H9 (cell line): ENCODE measurements at regions not wholly inside any gene's neighbourhood (a gene's known extent, or its start where the extent isn't known, plus 50 kb on each side); places are given as distances from the start of the nearest gene placed in this dataset.

ENCODE experiments used
- DNase-seq: peaks from one replicate; pipeline ENCODE4 v3.0.0-alpha.2; 2017
- H2AFZ ChIP-seq: one replicate; pipeline ENCODE4 v1.6.1; 2013; ENCODE audit warnings: mild to moderate bottlenecking, low read length, control low read depth, moderate library complexity
- H2AK5ac ChIP-seq: 2 replicates; pipeline ENCODE4 v1.6.1; 2013; ENCODE audit warnings: low read length, control low read depth, mixed read lengths; ENCODE audit not compliant: insufficient read length
- H2BK120ac ChIP-seq: one replicate; pipeline ENCODE4 v1.6.1; 2013; ENCODE audit warnings: low read depth, mild to moderate bottlenecking, low read length, control low read depth, inconsistent platforms; ENCODE audit not compliant: poor library complexity, severe bottlenecking
- H2BK12ac ChIP-seq: 2 replicates; pipeline ENCODE4 v1.6.1; 2013; ENCODE audit warnings: low read length, control low read depth, mixed read lengths, low read depth; ENCODE audit not compliant: insufficient read length
- H2BK15ac ChIP-seq: 2 replicates; pipeline ENCODE4 v1.6.1; 2013; ENCODE audit warnings: low read depth, low read length, control low read depth
- H2BK20ac ChIP-seq: one replicate; pipeline ENCODE4 v1.6.1; 2013; ENCODE audit warnings: low read depth, mild to moderate bottlenecking, low read length, control low read depth, inconsistent platforms; ENCODE audit not compliant: poor library complexity, severe bottlenecking
- H2BK5ac ChIP-seq: 2 replicates; pipeline ENCODE4 v1.6.1; 2013; ENCODE audit warnings: low read length, control low read depth, mixed read lengths; ENCODE audit not compliant: insufficient read length
- H3K14ac ChIP-seq: 2 replicates; pipeline ENCODE4 v1.6.1; 2013; ENCODE audit warnings: low read length, control low read depth; ENCODE audit not compliant: insufficient read depth
- H3K18ac ChIP-seq: 2 replicates; pipeline ENCODE4 v1.6.1; 2013; ENCODE audit warnings: low read depth, mild to moderate bottlenecking, mixed read lengths, low read length, control low read depth; ENCODE audit not compliant: insufficient read length
- H3K23ac ChIP-seq: 2 replicates; pipeline ENCODE4 v1.6.1; 2013; ENCODE audit warnings: low read length, control low read depth, mixed read lengths, low read depth; ENCODE audit not compliant: insufficient read length
- H3K23me2 ChIP-seq: 2 replicates; pipeline ENCODE4 v1.6.1; 2013; ENCODE audit warnings: low read depth, mild to moderate bottlenecking, mixed read lengths, low read length, control low read depth; ENCODE audit not compliant: insufficient read length, poor library complexity, severe bottlenecking
- H3K27ac ChIP-seq: 2 replicates; pipeline ENCODE4 v1.5.1; 2013; ENCODE audit warnings: low read length, control low read depth, mixed read lengths, low read depth; ENCODE audit not compliant: insufficient read length
- H3K27me3 ChIP-seq: 2 replicates; pipeline ENCODE4 v1.6.1; 2013; ENCODE audit warnings: low read length, control low read depth, inconsistent platforms; ENCODE audit not compliant: insufficient read depth
- H3K4ac ChIP-seq: 2 replicates; pipeline ENCODE4 v1.6.1; 2013; ENCODE audit warnings: low read depth, mild to moderate bottlenecking, control low read depth, inconsistent platforms, low read length, moderate library complexity
- H3K4me1 ChIP-seq: 2 replicates; pipeline ENCODE4 v1.6.1; 2013; ENCODE audit warnings: low read length, control low read depth, inconsistent platforms; ENCODE audit not compliant: insufficient read depth
- H3K4me2 ChIP-seq: 2 replicates; pipeline ENCODE4 v1.6.1; 2013; ENCODE audit warnings: low read length, control low read depth, mixed read lengths; ENCODE audit not compliant: insufficient read length, insufficient read depth
- H3K56ac ChIP-seq: 2 replicates; pipeline ENCODE4 v1.6.1; 2013; ENCODE audit warnings: low read depth, mild to moderate bottlenecking, mixed read lengths, low read length, control low read depth; ENCODE audit not compliant: insufficient read length
- H3K79me1 ChIP-seq: 2 replicates; pipeline ENCODE4 v1.6.1; 2013; ENCODE audit warnings: low read depth, mild to moderate bottlenecking, moderate library complexity, low read length, control low read depth, inconsistent platforms; ENCODE audit not compliant: insufficient read depth, poor library complexity, severe bottlenecking
- H3K79me2 ChIP-seq: 2 replicates; pipeline ENCODE4 v1.6.1; 2013; ENCODE audit warnings: low read length, control low read depth, inconsistent platforms; ENCODE audit not compliant: insufficient read depth
- H3K9ac ChIP-seq: 2 replicates; pipeline ENCODE4 v1.6.1; 2013; ENCODE audit warnings: low read length, control low read depth, mixed read lengths; ENCODE audit not compliant: insufficient read length; ENCODE audit errors: extremely low read depth
- H3K9me3 ChIP-seq: one replicate; pipeline ENCODE4 v1.6.1; 2013; ENCODE audit warnings: low read depth, low read length, inconsistent platforms; ENCODE audit not compliant: control insufficient read depth
- H3T11ph ChIP-seq: one replicate; pipeline ENCODE4 v1.6.1; 2013; ENCODE audit warnings: mild to moderate bottlenecking, low read length, control low read depth, inconsistent platforms
- H4K20me1 ChIP-seq: one replicate; pipeline ENCODE4 v1.6.1; 2013; ENCODE audit not compliant: control insufficient read depth, insufficient read length, insufficient read depth
- H4K5ac ChIP-seq: 2 replicates; pipeline ENCODE4 v1.6.1; 2013; ENCODE audit warnings: low read depth, mild to moderate bottlenecking, mixed read lengths, low read length, control low read depth; ENCODE audit not compliant: insufficient read length
- H4K8ac ChIP-seq: replicated peaks from 2 replicates; pipeline ENCODE4 v1.6.1; 2013; ENCODE audit warnings: low read length, control low read depth, mixed read lengths, low read depth; ENCODE audit not compliant: insufficient read length
- H4K91ac ChIP-seq: 2 replicates; pipeline ENCODE4 v1.6.1; 2013; ENCODE audit warnings: low read depth, mild to moderate bottlenecking, moderate library complexity, mixed read lengths, low read length, control low read depth; ENCODE audit not compliant: insufficient read length
- H3K27ac Mint-ChIP-seq, 3 experiments: 2 replicates in 2 of 3; 3 replicates in 1 of 3; pipeline ENCODE4 v1.8.0; 2020 to 2021; ENCODE audit warnings: mixed read lengths in 3 of 3, mild to moderate bottlenecking in 1 of 3, moderate library complexity in 1 of 3
- H3K27me3 Mint-ChIP-seq: 2 replicates; pipeline ENCODE4 v1.8.0; 2021; ENCODE audit warnings: low read depth, mild to moderate bottlenecking, moderate library complexity, mixed read lengths
- H3K36me3 Mint-ChIP-seq, 3 experiments: 2 replicates in 2 of 3; 3 replicates in 1 of 3; pipeline ENCODE4 v1.8.0; 2020 to 2021; ENCODE audit warnings: low read depth in 3 of 3, mixed read lengths in 3 of 3; ENCODE audit not compliant: insufficient read depth in 1 of 3
- H3K4me1 Mint-ChIP-seq, 2 experiments: 2 replicates each; pipeline ENCODE4 v1.8.0; 2020; ENCODE audit warnings: mixed read lengths in 2 of 2
- H3K4me3 Mint-ChIP-seq, 2 experiments: 2 replicates in 1 of 2; 3 replicates in 1 of 2; pipeline ENCODE4 v1.8.0; 2020 to 2021; ENCODE audit warnings: mild to moderate bottlenecking in 2 of 2, mixed read lengths in 2 of 2, moderate library complexity in 1 of 2
- H3K9me3 Mint-ChIP-seq, 2 experiments: 2 replicates in 1 of 2; 3 replicates in 1 of 2; pipeline ENCODE4 v1.8.0; 2020; ENCODE audit warnings: mild to moderate bottlenecking in 2 of 2, mixed read lengths in 2 of 2, moderate library complexity in 1 of 2
- CTCF ChIP-seq: fragments of 200-600 bp; sonication (generic); conservative IDR thresholded peaks from 3 replicates; pipeline ENCODE4 v1.8.0; 2021; ENCODE audit warnings: antibody characterized with exemption, mild to moderate bottlenecking
- WGBS: extraction: QIAGEN DNeasy Blood & Tissue Kit; methylation state at CpG from one replicate; pipeline ENCODE4 v1.1.7; 2013; ENCODE audit warnings: missing lambda C conversion rate, low lambda C conversion rate, mixed read lengths; ENCODE audit not compliant: insufficient read length; ENCODE audit errors: extremely low coverage; 5-methylcytosine and 5-hydroxymethylcytosine counted together

- Histone ChIP-seq H3K18ac (no peak overlapping the region), H3K4ac (no peak overlapping the region), H3K9ac (no peak overlapping the region), H2BK12ac (no peak overlapping the region), H3K27me3 (no peaks in the 10 kb centered on the region), H3K14ac (no peak overlapping the region), H2AFZ (no peak overlapping the region), H3K27ac (no peak overlapping the region), H3K4me1 (peaks cover 4% of the 10 kb centered on the region; the same call in 1 of the 2 replicates), H4K20me1 (no peaks in the 10 kb centered on the region), H3K4me2 (no peak overlapping the region), H3T11ph (no peak overlapping the region), H2AK5ac (no peak overlapping the region), H2BK5ac (no peak overlapping the region), H4K5ac (no peak overlapping the region), H2BK120ac (no peak overlapping the region), H3K23ac (no peak overlapping the region), H4K8ac (no peak overlapping the region), H2BK20ac (no peak overlapping the region), H3K9me3 (no peaks in the 10 kb centered on the region), H3K79me2 (no peaks in the 10 kb centered on the region), H3K56ac (no peak overlapping the region), H3K23me2 (no peaks in the 10 kb centered on the region), H2BK15ac (no peak overlapping the region), H4K91ac (no peak overlapping the region), H3K79me1 (no peaks in the 10 kb centered on the region)
- DNase-seq, result peak; percentile 10
- Mint-ChIP-seq H3K4me3 (no peak overlapping the region), H3K4me1 (peaks cover 9 to 29% of the 10 kb centered on the region in 2 experiments), H3K9me3 (peaks cover 62 to 63% of the 10 kb centered on the region in 2 experiments), H3K27ac (no peak overlapping the region), H3K27me3 (peaks cover 10% of the 10 kb centered on the region), H3K36me3 (peaks cover 0 to 5% (median 0%) of the 10 kb centered on the region in 3 experiments; a peak in 3 of 7 replicates)
- no peak for TF ChIP-seq CTCF
- WGBS, result no CpG with 5 or more reads among the region's 7 CpGs
Observed at GRCh38 chrX:68994135-68994890, 165.5 kb downstream of the EFNB1 start.
